GM23248 (cell line): ENCODE measurements at regions not wholly inside any gene's neighbourhood (a gene's known extent, or its start where the extent isn't known, plus 50 kb on each side); places are given as distances from the start of the nearest gene placed in this dataset.

ENCODE experiments used
- DNase-seq: peaks from one replicate; pipeline ENCODE4 v3.0.0-alpha.2; 2015
- H2AFZ ChIP-seq: fragments of 200-600 bp; sonication (generic); 2 replicates; pipeline ENCODE4 v1.6.1; 2016; ENCODE audit warnings: antibody characterized with exemption
- H3F3A ChIP-seq: fragments of 200-600 bp; sonication (generic); 2 replicates; pipeline ENCODE4 v1.6.1; 2016; ENCODE audit warnings: mild to moderate bottlenecking, antibody characterized with exemption, mixed run types; ENCODE audit not compliant: insufficient read depth
- H3K27ac ChIP-seq: fragments of 200-600 bp; sonication (generic); 2 replicates; pipeline ENCODE4 v1.5.1; 2016; ENCODE audit warnings: mild to moderate bottlenecking
- H3K27me3 ChIP-seq: fragments of 200-600 bp; sonication (generic); replicated peaks from 2 replicates; pipeline ENCODE4 v1.6.1; 2016; ENCODE audit warnings: mild to moderate bottlenecking; ENCODE audit not compliant: insufficient read depth
- H3K36me3 ChIP-seq: fragments of 200-600 bp; sonication (generic); 2 replicates; pipeline ENCODE4 v1.6.1; 2016; ENCODE audit warnings: low read depth, mild to moderate bottlenecking
- H3K4me1 ChIP-seq: fragments of 200-600 bp; sonication (generic); 2 replicates; pipeline ENCODE4 v1.6.1; 2016; ENCODE audit warnings: mild to moderate bottlenecking; ENCODE audit not compliant: insufficient read depth
- H3K4me2 ChIP-seq: fragments of 200-600 bp; sonication (generic); one replicate; pipeline ENCODE4 v1.6.1; 2016; ENCODE audit warnings: mild to moderate bottlenecking; ENCODE audit not compliant: unreplicated experiment
- H3K4me3 ChIP-seq: fragments of 200-600 bp; sonication (generic); 2 replicates; pipeline ENCODE4 v1.5.1; 2016; ENCODE audit warnings: mild to moderate bottlenecking
- H3K79me2 ChIP-seq: fragments of 200-600 bp; sonication (generic); 2 replicates; pipeline ENCODE4 v1.6.1; 2016; ENCODE audit warnings: mild to moderate bottlenecking; ENCODE audit not compliant: insufficient read depth
- H3K9ac ChIP-seq: fragments of 200-600 bp; sonication (generic); 2 replicates; pipeline ENCODE4 v1.6.1; 2016; ENCODE audit warnings: mild to moderate bottlenecking
- H3K9me2 ChIP-seq: fragments of 200-600 bp; sonication (generic); 2 replicates; pipeline ENCODE4 v1.6.1; 2016; ENCODE audit warnings: mixed run types, mild to moderate bottlenecking, moderate library complexity; ENCODE audit not compliant: insufficient read depth
- H3K9me3 ChIP-seq: fragments of 200-600 bp; sonication (generic); one replicate; pipeline ENCODE4 v1.6.1; 2017; ENCODE audit warnings: low read depth
- H4K20me1 ChIP-seq: fragments of 200-600 bp; sonication (generic); 2 replicates; pipeline ENCODE4 v1.6.0; 2016; ENCODE audit not compliant: insufficient read depth
- EZH2 ChIP-seq: fragments of 200-600 bp; sonication (generic); IDR thresholded peaks from 2 replicates; pipeline ENCODE4 v1.6.1; 2018; ENCODE audit warnings: antibody characterized with exemption, mild to moderate bottlenecking; ENCODE audit not compliant: insufficient read depth, poor library complexity, severe bottlenecking
- EZH2phosphoT487 ChIP-seq: fragments of 200-600 bp; sonication (generic); IDR thresholded peaks from 2 replicates; pipeline ENCODE4 v1.6.1; 2018; ENCODE audit warnings: antibody characterized with exemption, moderate library complexity, mild to moderate bottlenecking, low read depth; ENCODE audit not compliant: insufficient read depth
- WGBS, 2 experiments: methylation state at CpG; one replicate each; pipeline ENCODE4 v1.1.6; 2015 to 2017; ENCODE audit warnings: low lambda C conversion rate in 2 of 2, low coverage in 1 of 2; ENCODE audit errors: missing lambda C conversion rate in 2 of 2; 5-methylcytosine and 5-hydroxymethylcytosine counted together
- in situ Hi-C: fragments of 300-500 bp; cut with MboI; formaldehyde crosslinking; loops from 2 replicates; pipeline ENCODE4 v1.15.0; 2020

- Histone ChIP-seq H3K4me2 (no peak overlapping the region), H3K9me2 (no peaks in the 10 kb centered on the region), H3K36me3 (no peaks in the 10 kb centered on the region), H3K27ac (no peak overlapping the region), H3K27me3 (no peaks in the 10 kb centered on the region), H4K20me1 (no peaks in the 10 kb centered on the region), H3K9me3 (no peaks in the 10 kb centered on the region), H3K9ac (no peak overlapping the region), H3K79me2 (no peaks in the 10 kb centered on the region), H3F3A (peaks cover 27% of the 10 kb centered on the region), H3K4me1 (peaks cover 16% of the 10 kb centered on the region), H2AFZ (no peak overlapping the region), H3K4me3 (no peak overlapping the region)
- WGBS, 2 experiments: 94 to 99% methylated on average over 2 of the region's 2 CpGs
- no peak for DNase-seq
- TF ChIP-seq EZH2 (no peak), EZH2phosphoT487 (no peak)
- in situ Hi-C loops: no loop called here
Measured at GRCh38 chr4:112859456-112860184, 189.8 kb upstream of the ANK2 start.

GRCh38 chr4:112860830-112861690 is 188.4 kb upstream of the ANK2 start:
- H3K9ac ChIP-seq: no peak overlapping the region
- 80 to 87% methylated on average over 5 of the region's 5 CpGs for WGBS, 2 experiments
- no peak overlapping the region for H2AFZ ChIP-seq
- no peak overlapping the region for H3K4me2 ChIP-seq
- TF ChIP-seq EZH2 (no peak), EZH2phosphoT487 (no peak)
- in situ Hi-C loops: no loop called here
- H3K36me3 ChIP-seq: no peaks in the 10 kb centered on the region
- no peaks in the 10 kb centered on the region for H3K79me2 ChIP-seq
- DNase-seq: no peak
- no peak overlapping the region for H3K4me3 ChIP-seq
- no peaks in the 10 kb centered on the region for H4K20me1 ChIP-seq
- H3K9me3 ChIP-seq: no peaks in the 10 kb centered on the region
- no peaks in the 10 kb centered on the region for H3K27me3 ChIP-seq
- H3F3A ChIP-seq: peaks cover 27% of the 10 kb centered on the region
- peaks cover 24% of the 10 kb centered on the region for H3K4me1 ChIP-seq
- H3K9me2 ChIP-seq: no peaks in the 10 kb centered on the region
- no peak overlapping the region for H3K27ac ChIP-seq

GRCh38 chr4:112861691-112862674 is 187.5 kb upstream of the ANK2 start:
- TF ChIP-seq EZH2phosphoT487 (no peak), EZH2 (no peak)
- no peaks in the 10 kb centered on the region for H3K9me3 ChIP-seq
- no peak overlapping the region for H3K4me2 ChIP-seq
- H3K27ac ChIP-seq: no peak overlapping the region
- in situ Hi-C loops: no loop called here
- no peak overlapping the region for H3K4me3 ChIP-seq
- no peaks in the 10 kb centered on the region for H4K20me1 ChIP-seq
- peaks cover 20% of the 10 kb centered on the region for H3K4me1 ChIP-seq
- no peak for DNase-seq
- H2AFZ ChIP-seq: no peak overlapping the region
- H3K36me3 ChIP-seq: no peaks in the 10 kb centered on the region
- no peaks in the 10 kb centered on the region for H3K79me2 ChIP-seq
- H3K9ac ChIP-seq: no peak overlapping the region
- H3K9me2 ChIP-seq: no peaks in the 10 kb centered on the region
- no peaks in the 10 kb centered on the region for H3K27me3 ChIP-seq
- H3F3A ChIP-seq: peaks cover 20% of the 10 kb centered on the region
- 60 to 61% methylated on average over 3 of the region's 3 CpGs for WGBS, 2 experiments

- no peak overlapping the region for H3K4me3 ChIP-seq
- TF ChIP-seq EZH2 (no peak), EZH2phosphoT487 (no peak)
- no peaks in the 10 kb centered on the region for H3K36me3 ChIP-seq
- H3F3A ChIP-seq: no peaks in the 10 kb centered on the region
- H3K79me2 ChIP-seq: no peaks in the 10 kb centered on the region
- peak; percentile 37 for DNase-seq
- peaks cover 8% of the 10 kb centered on the region for H3K4me1 ChIP-seq
- H3K9me3 ChIP-seq: no peaks in the 10 kb centered on the region
- no peak overlapping the region for H3K9ac ChIP-seq
- H3K9me2 ChIP-seq: no peaks in the 10 kb centered on the region
- H4K20me1 ChIP-seq: no peaks in the 10 kb centered on the region
- in situ Hi-C loops: no loop called here
- no peaks in the 10 kb centered on the region for H3K27me3 ChIP-seq
- no peak overlapping the region for H2AFZ ChIP-seq
- no peak overlapping the region for H3K4me2 ChIP-seq
- no peak overlapping the region for H3K27ac ChIP-seq
Measured at GRCh38 chr4:112865443-112865842, 184.0 kb upstream of the ANK2 start.
